Esophagus muscularis mucosa (tissue), 4 donors: ENCODE measurements at regions not wholly inside any gene's neighbourhood (a gene's known extent, or its start where the extent isn't known, plus 50 kb on each side); places are given as distances from the start of the nearest gene placed in this dataset.

ENCODE experiments used
- DNase-seq: peaks from one replicate; pipeline ENCODE4 v3.0.0-alpha.2; 2017; ENCODE audit errors: extremely low spot score
- H3K27ac ChIP-seq, 4 donors: fragments of 200-600 bp; sonication (generic); replicated peaks in 1 of 4; 1 replicate in 3 of 4; 2 replicates in 1 of 4; pipeline ENCODE4 v1.5.1; 2016 to 2019; ENCODE audit warnings: mild to moderate bottlenecking in 1 of 4
- H3K27me3 ChIP-seq, 4 donors: fragments of 200-600 bp; sonication (generic); one replicate each; pipeline versions ENCODE4 v1.5.1 to v1.6.0; 2016 to 2019
- H3K36me3 ChIP-seq, 4 donors: fragments of 200-600 bp; sonication (generic); one replicate each; pipeline ENCODE4 v1.5.1; 2016 to 2019
- H3K4me1 ChIP-seq, 4 donors: fragments of 200-600 bp; sonication (generic); one replicate each; pipeline ENCODE4 v1.5.1; 2016 to 2019
- H3K4me3 ChIP-seq, 4 donors: fragments of 200-600 bp; sonication (generic); 1 replicate in 2 of 4; 2 replicates in 2 of 4; pipeline ENCODE4 v1.5.1; 2016 to 2019; ENCODE audit warnings: mild to moderate bottlenecking in 4 of 4, moderate library complexity in 1 of 4
- H3K9me3 ChIP-seq, 4 donors: fragments of 200-600 bp; sonication (generic); 1 replicate in 3 of 4; 2 replicates in 1 of 4; pipeline ENCODE4 v1.5.1; 2016 to 2019
- CTCF ChIP-seq, 3 experiments: fragments of 200-600 bp in 2 of 3; fragments of 450-650 bp in 1 of 3; sonication (generic) in 2 of 3; IDR thresholded peaks; one replicate each; pipeline ENCODE4 v1.5.1; 2017 to 2019; ENCODE audit warnings: antibody characterized with exemption in 3 of 3, mild to moderate bottlenecking in 2 of 3, moderate library complexity in 1 of 3
- EP300 ChIP-seq: sonication (generic); formaldehyde crosslinking; IDR thresholded peaks from one replicate; pipeline ENCODE4 v1.6.1; 2017; ENCODE audit warnings: antibody characterized with exemption
- POLR2A ChIP-seq: fragments of 450-650 bp; IDR thresholded peaks from one replicate; pipeline ENCODE4 v1.6.1; 2017; ENCODE audit warnings: antibody characterized with exemption, moderate library complexity, mild to moderate bottlenecking, low read depth
- POLR2AphosphoS5 ChIP-seq, 2 donors: sonication (generic); formaldehyde crosslinking; IDR thresholded peaks; one replicate each; pipeline ENCODE4 v1.6.1; 2017; ENCODE audit warnings: antibody characterized with exemption in 2 of 2
- WGBS: methylation state at CpG from one replicate; pipeline ENCODE4 v1.1.5; 2018; 5-methylcytosine and 5-hydroxymethylcytosine counted together
- intact Hi-C: fragments of 100-400 bp; cut with DNase I; formaldehyde crosslinking; loops from one replicate; pipeline ENCODE4 v1.15.1; 2023

- Histone ChIP-seq H3K27ac (no peak overlapping the region), H3K27me3 (no peaks in the 10 kb centered on the region), H3K36me3 (no peaks in the 10 kb centered on the region), H3K4me3 (no peak overlapping the region), H3K4me1 (no peaks in the 10 kb centered on the region), H3K9me3 (no peaks in the 10 kb centered on the region)
- no peak for DNase-seq
- intact Hi-C loops = no loop called here
- TF ChIP-seq CTCF (IDR thresholded peaks at IDR 0.05) = no peak
- TF ChIP-seq POLR2A = no peak
- TF ChIP-seq EP300 = no peak
- no peak for TF ChIP-seq POLR2AphosphoS5 (IDR thresholded peaks at IDR 0.05)
- WGBS = 73% methylated on average over 2 of the region's 2 CpGs
These were observed 292.6 kb upstream of the NT5E start for GRCh38 chr6:85157311-85157710.

- Histone ChIP-seq H3K27me3 (no peaks in the 10 kb centered on the region), H3K27ac (peak overlapping the region in 1 of 4 donors; percentile 1), H3K4me3 (no peak overlapping the region), H3K36me3 (no peaks in the 10 kb centered on the region), H3K9me3 (peaks cover 0 to 11% (median 0%) of the 10 kb centered on the region in 4 donors), H3K4me1 (peaks cover 0 to 15% (median 3%) of the 10 kb centered on the region in 4 donors)
- WGBS = 38% methylated on average over 2 of the region's 2 CpGs
- TF ChIP-seq POLR2A (no peak), CTCF (IDR thresholded peaks at IDR 0.05) (no peak), POLR2AphosphoS5 (IDR thresholded peaks at IDR 0.05) (no peak), EP300 (no peak)
- intact Hi-C loops = no loop called here
- no peak for DNase-seq
These were observed 306.2 kb upstream of the NT5E start for GRCh38 chr6:85143676-85144075.

- Histone ChIP-seq H3K4me1 (peaks cover 0 to 8% (median 5%) of the 10 kb centered on the region in 4 donors), H3K9me3 (no peaks in the 10 kb centered on the region), H3K36me3 (no peaks in the 10 kb centered on the region), H3K27ac (no peak overlapping the region), H3K27me3 (no peaks in the 10 kb centered on the region), H3K4me3 (no peak overlapping the region)
- no peak for TF ChIP-seq POLR2AphosphoS5 (IDR thresholded peaks at IDR 0.05)
- TF ChIP-seq EP300 = no peak
- TF ChIP-seq CTCF (IDR thresholded peaks at IDR 0.05) = no peak
- no peak for TF ChIP-seq POLR2A
- intact Hi-C loops = no loop called here
- no peak for DNase-seq
- WGBS = 35% methylated on average over 1 of the region's 1 CpG
These were observed 312.0 kb upstream of the NT5E start for GRCh38 chr6:85137865-85138264.

- intact Hi-C loops = no loop called here
- no peaks in the 10 kb centered on the region for H3K27me3 ChIP-seq
- TF ChIP-seq CTCF (IDR thresholded peaks at IDR 0.05) (no peak), EP300 (no peak), POLR2A (no peak), POLR2AphosphoS5 (IDR thresholded peaks at IDR 0.05) (no peak)
- no peaks in the 10 kb centered on the region for H3K9me3 ChIP-seq
- DNase-seq = no peak
- H3K4me3 ChIP-seq = no peak overlapping the region
- H3K36me3 ChIP-seq = no peaks in the 10 kb centered on the region
- H3K4me1 ChIP-seq = peaks cover 0 to 8% (median 5%) of the 10 kb centered on the region in 4 donors
- WGBS = 93% methylated on average over 2 of the region's 3 CpGs
- H3K27ac ChIP-seq = no peak overlapping the region
These were observed 313.6 kb upstream of the NT5E start for GRCh38 chr6:85136310-85136709.

- Histone ChIP-seq H3K27me3 (no peaks in the 10 kb centered on the region), H3K27ac (no peak overlapping the region), H3K9me3 (no peaks in the 10 kb centered on the region), H3K36me3 (no peaks in the 10 kb centered on the region), H3K4me1 (peaks cover 0 to 8% (median 5%) of the 10 kb centered on the region in 4 donors), H3K4me3 (no peak overlapping the region)
- 52% methylated on average over 1 of the region's 1 CpG for WGBS
- intact Hi-C loops = no loop called here
- TF ChIP-seq POLR2AphosphoS5 (IDR thresholded peaks at IDR 0.05) = no peak
- no peak for TF ChIP-seq CTCF (IDR thresholded peaks at IDR 0.05)
- no peak for TF ChIP-seq EP300
- TF ChIP-seq POLR2A = no peak
- no peak for DNase-seq
These were observed 314.3 kb upstream of the NT5E start for GRCh38 chr6:85135376-85136094.
